ENCODE measurements at regions not wholly inside any gene's neighbourhood (a gene's known extent, or its start where the extent isn't known, plus 50 kb on each side); places are given as distances from the start of the nearest gene placed in this dataset.

GRCh38 chr1:229067546-229067945, 203.4 kb upstream of the RAB4A start:
- TF ChIP-seq CTCF (IDR thresholded peaks at IDR 0.05; ENCODE audit: poor library complexity, severe bottlenecking) (no peak), EZH2 (IDR thresholded peaks at IDR 0.05; ENCODE audit: borderline replicate concordance, insufficient read depth, low read length, poor library complexity, severe bottlenecking) (no peak)
